Mucosa of descending colon (tissue), 3 donors: ENCODE measurements at regions not wholly inside any gene's neighbourhood (a gene's known extent, or its start where the extent isn't known, plus 50 kb on each side); places are given as distances from the start of the nearest gene placed in this dataset.

Source experiments
- ATAC-seq: fragments of 200-7000 bp; cut with Tn5 transposase; one replicate; pipeline ENCODE4 v1.9.1; 2020; ENCODE audit warnings: mild to moderate bottlenecking, moderate library complexity
- DNase-seq, 3 donors: peaks; one replicate each; pipeline ENCODE4 v3.0.0-alpha.2; 2020
- H3K36me3 ChIP-seq: fragments of 200-600 bp; one replicate; pipeline ENCODE4 v1.8.0; 2021; ENCODE audit warnings: low read depth, mild to moderate bottlenecking
- H3K4me1 ChIP-seq: fragments of 200-600 bp; one replicate; pipeline ENCODE4 v1.8.0; 2021; ENCODE audit warnings: low read depth, mild to moderate bottlenecking
- H3K4me3 ChIP-seq: fragments of 200-600 bp; one replicate; pipeline ENCODE4 v1.8.0; 2021; ENCODE audit warnings: mild to moderate bottlenecking
- H3K9me3 ChIP-seq: fragments of 200-600 bp; one replicate; pipeline ENCODE4 v1.8.0; 2021; ENCODE audit warnings: mild to moderate bottlenecking
- CTCF ChIP-seq: fragments of 200-600 bp; IDR thresholded peaks from one replicate; pipeline ENCODE4 v1.8.0; 2022; ENCODE audit warnings: antibody characterized with exemption, mild to moderate bottlenecking
- intact Hi-C, 2 donors: fragments of 100-400 bp; cut with DNase I in 1 of 2; cut with micrococcal nuclease in 1 of 2; formaldehyde crosslinking; loops; one replicate each; pipeline versions ENCODE4 v1.11.0 to v1.11.1; 2022; cut with DNase I, micrococcal nuclease
- donor health status: DM: no; HTN: no; CAD: no; lungs with moderate emphysema.
- donor health status: DM: no; HTN: no; CAD: no.
- donor health status: DM: no; HTN: yes; CAD: no.

DNA sequence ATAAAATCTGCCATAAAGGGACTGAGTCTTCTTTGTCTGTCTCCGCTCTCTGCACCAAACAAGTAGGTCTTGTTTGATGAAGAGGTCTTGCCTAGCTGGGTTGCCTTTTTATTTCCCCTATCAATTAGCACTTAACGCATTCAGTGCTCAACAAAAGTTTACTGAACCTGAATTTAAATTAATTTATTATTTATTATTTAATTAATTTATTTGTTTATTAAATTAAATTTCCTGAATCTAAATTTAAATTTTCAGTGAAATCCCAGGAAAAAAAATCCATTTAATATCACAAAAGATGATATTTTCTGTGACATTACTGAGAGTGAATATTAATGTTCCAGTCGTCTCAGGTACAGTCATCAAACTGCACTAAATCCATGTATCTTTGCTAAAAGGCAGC lies 164.9 kb upstream of the AGTR1 start:
- H3K9me3 ChIP-seq, result no peaks in the 10 kb centered on the region
- H3K4me1 ChIP-seq, result no peaks in the 10 kb centered on the region
- ATAC-seq, result no peak
- intact Hi-C loops, result no loop called here
- H3K4me3 ChIP-seq, result no peak overlapping the region
- no peak for TF ChIP-seq CTCF
- H3K36me3 ChIP-seq, result no peaks in the 10 kb centered on the region
- no peak for DNase-seq

DNA sequence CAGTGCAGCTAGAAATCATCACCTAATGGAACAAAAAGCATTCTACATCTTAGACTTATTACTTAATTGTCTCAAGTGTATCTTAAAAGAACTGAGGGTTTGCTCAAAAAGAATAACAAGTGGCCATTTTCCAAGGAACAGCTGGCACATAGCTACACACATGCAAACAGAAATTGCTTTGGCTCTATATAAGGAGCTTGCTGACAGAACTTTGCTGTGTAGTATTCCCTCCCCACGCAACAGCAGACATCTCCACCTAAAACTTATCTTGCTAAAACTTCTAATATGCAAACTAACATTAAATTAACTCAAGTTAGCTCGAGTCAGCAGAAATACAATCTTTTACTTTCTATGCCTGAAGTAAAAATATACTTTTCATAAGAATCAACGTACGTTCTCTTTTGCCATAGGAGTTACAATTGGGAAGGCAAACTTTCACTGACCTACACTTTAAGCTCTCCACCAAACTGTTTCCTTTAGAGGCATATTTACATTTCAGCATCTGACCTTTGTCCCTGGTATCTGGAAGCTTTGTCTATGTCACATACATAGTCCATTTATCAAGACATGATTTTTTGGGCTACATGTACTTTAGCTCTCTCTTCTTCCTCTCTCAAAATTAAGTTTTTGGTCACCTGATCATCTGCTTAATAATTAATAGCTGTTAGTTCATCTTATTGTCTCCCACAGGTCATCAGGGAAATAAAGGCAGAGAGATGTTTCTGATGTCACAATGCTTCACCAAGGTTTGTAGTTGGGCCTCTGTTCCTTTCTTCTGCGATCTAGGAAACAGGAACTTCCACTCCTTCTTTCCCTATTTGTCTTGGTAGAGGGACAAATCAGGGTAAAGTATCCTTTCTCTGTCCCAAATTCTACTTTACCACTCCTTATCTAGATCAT lies 163.4 kb upstream of the AGTR1 start:
- DNase-seq, result no peak

DNA sequence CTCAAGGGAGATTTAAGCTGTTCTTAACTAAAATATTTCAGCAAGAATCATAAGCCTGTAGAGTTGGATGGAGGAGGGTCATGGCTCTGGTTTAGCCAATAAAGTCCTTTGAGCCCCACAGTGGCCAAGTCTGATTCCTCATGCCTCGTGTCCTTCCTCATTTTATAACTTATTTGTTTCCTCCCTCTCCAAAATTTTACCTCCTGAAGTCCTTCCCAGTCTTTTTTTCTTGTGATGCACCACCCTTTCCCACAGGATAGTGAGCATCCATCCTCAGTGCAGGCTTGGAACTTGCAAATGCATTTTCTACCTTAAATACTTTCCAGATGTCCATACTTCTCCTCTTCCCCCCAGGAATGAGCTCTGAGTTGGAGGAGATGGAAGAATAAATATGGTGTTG lies 162.7 kb upstream of the AGTR1 start:
- Histone ChIP-seq H3K36me3 (no peaks in the 10 kb centered on the region), H3K4me1 (no peaks in the 10 kb centered on the region), H3K4me3 (no peak overlapping the region), H3K9me3 (no peaks in the 10 kb centered on the region)
- TF ChIP-seq CTCF, result no peak
- intact Hi-C loops, result no loop called here
- DNase-seq (no peak), ATAC-seq (no peak)

More for the DNA sequence above, 163.4 kb upstream of the AGTR1 start:
- H3K4me3 ChIP-seq, result no peak overlapping the region
- intact Hi-C loops, result no loop called here
- no peak for TF ChIP-seq CTCF
- no peaks in the 10 kb centered on the region for H3K36me3 ChIP-seq
- ATAC-seq, result peak; percentile 60
- no peaks in the 10 kb centered on the region for H3K4me1 ChIP-seq
- no peaks in the 10 kb centered on the region for H3K9me3 ChIP-seq

DNA sequence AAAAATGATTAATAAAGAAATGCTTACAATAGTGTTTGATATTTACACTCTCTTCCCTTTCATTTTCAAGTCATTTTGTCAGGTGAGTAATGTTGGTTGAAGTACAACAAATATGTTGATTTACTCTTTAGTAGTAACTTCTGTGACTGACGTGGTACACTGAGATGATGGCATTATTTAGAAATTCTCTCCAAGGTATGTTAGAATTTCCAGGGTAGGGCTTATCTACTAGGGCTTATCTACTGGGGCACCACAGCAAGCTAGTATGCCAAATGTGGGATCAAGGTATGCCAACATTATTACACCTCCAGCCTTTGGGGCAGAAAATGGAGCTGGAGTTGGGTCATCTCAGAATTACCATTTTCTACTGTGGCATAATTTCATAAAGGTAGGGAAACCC lies 157.4 kb upstream of the AGTR1 start:
- DNase-seq (no peak), ATAC-seq (no peak)
- no peak for TF ChIP-seq CTCF
- intact Hi-C loops, result no loop called here
- Histone ChIP-seq H3K36me3 (no peaks in the 10 kb centered on the region), H3K4me1 (no peaks in the 10 kb centered on the region), H3K4me3 (no peak overlapping the region), H3K9me3 (no peaks in the 10 kb centered on the region)

DNA sequence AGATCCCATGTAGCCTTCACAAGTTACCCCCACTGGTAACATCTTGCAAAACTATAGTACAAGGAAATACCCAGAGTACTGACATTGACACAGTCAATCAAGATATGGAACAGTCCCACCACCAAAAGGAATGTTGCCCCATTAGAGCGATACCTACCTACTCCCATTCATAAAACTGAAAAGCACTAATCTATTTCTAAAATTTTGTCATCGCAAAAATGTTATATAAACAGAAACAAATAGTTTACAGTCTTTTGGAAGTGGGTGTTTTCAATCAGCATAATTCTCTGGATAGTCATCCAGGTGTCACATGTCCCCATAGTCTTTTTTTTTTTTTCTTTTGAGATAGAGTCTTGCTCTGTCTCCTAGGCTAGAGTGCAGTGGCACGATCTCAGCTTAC lies 156.9 kb upstream of the AGTR1 start:
- no peak for ATAC-seq
- Histone ChIP-seq H3K4me1 (no peaks in the 10 kb centered on the region), H3K9me3 (no peaks in the 10 kb centered on the region), H3K36me3 (no peaks in the 10 kb centered on the region), H3K4me3 (no peak overlapping the region)
- TF ChIP-seq CTCF, result no peak
- no peak for DNase-seq
- intact Hi-C loops, result no loop called here
